IMR-90 (cell line): ENCODE measurements at regions not wholly inside any gene's neighbourhood (a gene's known extent, or its start where the extent isn't known, plus 50 kb on each side); places are given as distances from the start of the nearest gene placed in this dataset.

Experiments used
- ATAC-seq: fragments of 200-7000 bp; cut with Tn5 transposase; 2 replicates; pipeline ENCODE4 v1.9.1; 2020; ENCODE audit warnings: low read depth, mild to moderate bottlenecking, moderate library complexity
- BruUV-seq: library from RNA; stranded (reverse); fragments of 400-500 nt; replicated peaks from 2 replicates; lab custom pipeline; 2021; lab: Mats Ljungman, UMichigan
- CTCF ChIA-PET: fragments of 300-600 bp; formaldehyde crosslinking; extraction: SDS; loops from one replicate; lab custom pipeline; 2021; ENCODE audit warnings: antibody characterized with exemption; lab: Yijun Ruan, JAX
- POLR2A ChIA-PET: fragments of 300-600 bp; sonication (Branson Sonifier 250); formaldehyde crosslinking; loops from one replicate; lab custom pipeline; 2022; ENCODE audit warnings: antibody characterized with exemption; ENCODE audit not compliant: unreplicated experiment; lab: Charles Lee
- DNase-seq: peaks from one replicate; pipeline ENCODE4 v3.0.0; 2013
- H2AFZ ChIP-seq: replicated peaks from 2 replicates; pipeline ENCODE3; 2013; ENCODE audit warnings: low read length, mild to moderate bottlenecking; ENCODE audit not compliant: poor library complexity
- H2AK5ac ChIP-seq: 2 replicates; pipeline ENCODE4 v1.6.1; 2013; ENCODE audit warnings: low read depth, low read length, inconsistent platforms
- H2AK9ac ChIP-seq: replicated peaks from 2 replicates; pipeline ENCODE3; 2013; ENCODE audit warnings: mild to moderate bottlenecking, low read depth, low read length, moderate library complexity; ENCODE audit not compliant: poor library complexity
- H2BK120ac ChIP-seq: 2 replicates; pipeline ENCODE4 v1.6.1; 2013; ENCODE audit warnings: low read depth, low read length, inconsistent platforms
- H2BK15ac ChIP-seq: 3 replicates; pipeline ENCODE4 v1.6.1; 2013; ENCODE audit warnings: low read depth, low read length, inconsistent platforms
- H2BK20ac ChIP-seq: 2 replicates; pipeline ENCODE4 v1.6.1; 2013; ENCODE audit warnings: low read depth, mild to moderate bottlenecking, inconsistent platforms, low read length, moderate library complexity
- H2BK5ac ChIP-seq: 2 replicates; pipeline ENCODE4 v1.6.1; 2013; ENCODE audit warnings: mild to moderate bottlenecking, low read depth, low read length, inconsistent platforms; ENCODE audit not compliant: poor library complexity, severe bottlenecking
- H3K14ac ChIP-seq: replicated peaks from 2 replicates; pipeline ENCODE4 v1.6.1; 2013; ENCODE audit warnings: low read depth, low read length, inconsistent platforms
- H3K18ac ChIP-seq: 2 replicates; pipeline ENCODE4 v1.6.1; 2013; ENCODE audit warnings: low read depth, low read length, control low read depth
- H3K23ac ChIP-seq: 2 replicates; pipeline ENCODE4 v1.6.1; 2013; ENCODE audit warnings: low read depth, low read length, inconsistent platforms
- H3K27ac ChIP-seq: 2 replicates; pipeline ENCODE4 v1.5.1; 2013; ENCODE audit warnings: mild to moderate bottlenecking, control low read depth, low read length; ENCODE audit not compliant: insufficient read depth
- H3K27me3 ChIP-seq: 2 replicates; pipeline ENCODE4 v1.6.1; 2013; ENCODE audit warnings: low read length; ENCODE audit not compliant: control insufficient read depth, insufficient read depth
- H3K36me3 ChIP-seq: 2 replicates; pipeline ENCODE4 v1.6.1; 2013; ENCODE audit warnings: low read length, mixed read lengths; ENCODE audit not compliant: control insufficient read depth, insufficient read depth
- H3K4ac ChIP-seq: 2 replicates; pipeline ENCODE4 v1.6.1; 2013; ENCODE audit warnings: low read depth, low read length, inconsistent platforms
- H3K4me1 ChIP-seq: 2 replicates; pipeline ENCODE4 v1.6.1; 2013; ENCODE audit warnings: low read length, mixed read lengths; ENCODE audit not compliant: control insufficient read depth, insufficient read depth
- H3K4me2 ChIP-seq: 2 replicates; pipeline ENCODE4 v1.6.1; 2013; ENCODE audit warnings: low read depth, mild to moderate bottlenecking, control low read depth, low read length, moderate library complexity
- H3K4me3 ChIP-seq: 2 replicates; pipeline ENCODE4 v1.5.1; 2013; ENCODE audit warnings: low read depth, mild to moderate bottlenecking, control low read depth, low read length, moderate library complexity; ENCODE audit not compliant: insufficient read depth
- H3K56ac ChIP-seq: 2 replicates; pipeline ENCODE4 v1.6.1; 2013; ENCODE audit warnings: low read length, inconsistent platforms; ENCODE audit not compliant: insufficient read depth; ENCODE audit errors: extremely low read depth
- H3K79me1 ChIP-seq, 2 experiments: 2 replicates each; pipeline ENCODE4 v1.6.1; 2013; ENCODE audit warnings: low read length in 2 of 2, inconsistent platforms in 1 of 2, low read depth in 1 of 2
- H3K9ac ChIP-seq: 2 replicates; pipeline ENCODE4 v1.6.1; 2013; ENCODE audit warnings: low read depth, low read length, control low read depth
- H3K9me1 ChIP-seq: 2 replicates; pipeline ENCODE4 v1.6.1; 2013; ENCODE audit warnings: low read length, inconsistent platforms; ENCODE audit not compliant: insufficient read depth
- H3K9me3 ChIP-seq: 2 replicates; pipeline ENCODE4 v1.6.1; 2013; ENCODE audit warnings: low read length; ENCODE audit not compliant: control insufficient read depth, insufficient read depth
- H4K20me1 ChIP-seq: 2 replicates; pipeline ENCODE4 v1.6.1; 2013; ENCODE audit warnings: low read length, inconsistent platforms; ENCODE audit not compliant: insufficient read depth
- H4K5ac ChIP-seq: 2 replicates; pipeline ENCODE4 v1.6.1; 2013; ENCODE audit warnings: mild to moderate bottlenecking, low read depth, low read length, control low read depth
- H4K8ac ChIP-seq, 2 experiments: 2 replicates each; pipeline ENCODE4 v1.6.1; 2013; ENCODE audit warnings: low read depth in 2 of 2, low read length in 2 of 2, control low read depth in 1 of 2, inconsistent platforms in 1 of 2
- H4K91ac ChIP-seq: 2 replicates; pipeline ENCODE4 v1.6.1; 2013; ENCODE audit warnings: low read depth, low read length, inconsistent platforms; ENCODE audit not compliant: insufficient read depth
- FOS ChIP-seq: fragments of 150-350 bp; IDR thresholded peaks from 2 replicates; pipeline ENCODE4 v1.6.1; 2016; ENCODE audit warnings: low read depth, low read length
- USF2 ChIP-seq: fragments of 150-350 bp; IDR thresholded peaks from 2 replicates; pipeline ENCODE4 v1.6.1; 2017; ENCODE audit warnings: mild to moderate bottlenecking, antibody characterized with exemption, low read length, low read depth
- WGBS, 2 experiments: methylation state at CpG; one replicate each; pipeline versions ENCODE4 v1.1.5 to v1.1.7; 2013; ENCODE audit warnings: missing lambda C conversion rate in 2 of 2; ENCODE audit not compliant: insufficient read length in 1 of 2; ENCODE audit errors: extremely low coverage in 2 of 2; 5-methylcytosine and 5-hydroxymethylcytosine counted together
- dilution Hi-C: fragments of 300-500 bp; cut with HindIII; formaldehyde crosslinking; loops from one replicate; pipeline ENCODE4 v1.14.3; 2018; ENCODE audit warnings: low sequenced_read_pairs; ENCODE audit not compliant: unreplicated experiment
- in situ Hi-C: fragments of 300-500 bp; cut with MboI; formaldehyde crosslinking; loops from 3 replicates; pipeline ENCODE4 v1.14.3; 2019; ENCODE audit warnings: low sequenced_read_pairs, inconsistent platforms, mixed read lengths
- intact Hi-C: fragments of 100-400 bp; cut with micrococcal nuclease; formaldehyde crosslinking; loops from 2 replicates; pipeline ENCODE4 v1.10.0; 2022

- dilution Hi-C loops: no loop called here
- Histone ChIP-seq H3K4me3 (no peak overlapping the region), H3K79me1 (no peaks in the 10 kb centered on the region), H2AK9ac (no peak overlapping the region), H4K91ac (no peak overlapping the region), H2BK5ac (no peak overlapping the region), H2BK20ac (no peak overlapping the region), H4K5ac (no peak overlapping the region), H4K8ac (no peak overlapping the region), H2BK15ac (no peak overlapping the region), H3K18ac (no peak overlapping the region), H3K4ac (no peak overlapping the region), H3K9me1 (no peaks in the 10 kb centered on the region), H4K20me1 (no peaks in the 10 kb centered on the region), H3K4me2 (no peak overlapping the region), H2AFZ (no peak overlapping the region), H2AK5ac (no peak overlapping the region), H3K27me3 (peaks cover 2% of the 10 kb centered on the region; the same call in 1 of the 2 replicates), H3K9me3 (no peaks in the 10 kb centered on the region), H3K56ac (no peak overlapping the region), H3K9ac (no peak overlapping the region), H3K27ac (no peak overlapping the region), H3K4me1 (no peaks in the 10 kb centered on the region), H3K14ac (no peak overlapping the region), H3K36me3 (no peaks in the 10 kb centered on the region), H2BK120ac (no peak overlapping the region), H3K23ac (no peak overlapping the region)
- no TSS peak for BruUV-seq
- TF ChIP-seq FOS (no peak), USF2 (peak; percentile 82)
- DNase-seq (no peak), ATAC-seq (no peak)
- in situ Hi-C loops: loop anchor here (25.0 kb wide), 1 partner anchor 605 kb away; no protein-coding TSS in a partner anchor
- ChIA-PET POLR2A (no interaction called here), CTCF (interaction anchor here (2.0 kb wide), 1 partner anchor 12 kb away, joined by 5 read pairs; no protein-coding TSS in a partner anchor)
- 90% methylated on average over 2 of the region's 4 CpGs; no CpG with 5 or more reads in 1 of the 2 experiments for WGBS, 2 experiments
- intact Hi-C loops: loop anchor here (10.0 kb wide), 1 partner anchor 267 kb away; no protein-coding TSS in a partner anchor
Observed at GRCh38 chr1:30117685-30118084, 605.7 kb downstream of the MATN1 start.
